HG03558 (cell line): ENCODE measurements at regions not wholly inside any gene's neighbourhood (a gene's known extent, or its start where the extent isn't known, plus 50 kb on each side); places are given as distances from the start of the nearest gene placed in this dataset.

ENCODE experiments used
- ATAC-seq: cut with Tn5 transposase; IDR thresholded peaks from one replicate; pipeline ENCODE4 v1.9.1; 2021; ENCODE audit warnings: moderate number of reproducible peaks; ENCODE audit not compliant: unreplicated experiment; ENCODE audit errors: extremely low read depth

DNA sequence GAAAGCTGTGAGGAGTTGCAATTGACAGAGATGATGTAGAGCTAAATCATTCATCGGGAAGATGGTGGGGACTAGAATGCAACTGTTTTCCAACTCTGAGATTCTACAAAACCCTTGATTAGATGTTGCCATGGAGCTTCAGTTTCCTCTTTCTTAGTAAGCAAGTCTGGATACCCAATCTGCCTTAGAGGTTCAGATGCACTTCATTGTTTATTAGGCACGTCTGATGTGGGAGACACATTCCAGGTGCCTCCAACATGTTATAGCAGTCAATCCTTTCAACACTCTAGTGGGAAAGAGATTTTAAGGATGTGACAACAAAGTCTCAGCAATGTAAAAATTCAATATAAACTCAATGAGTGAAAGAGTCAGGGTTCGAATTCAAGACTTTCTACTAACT, 291.3 kb upstream of the PHYHIPL start:
- no peak for ATAC-seq

DNA sequence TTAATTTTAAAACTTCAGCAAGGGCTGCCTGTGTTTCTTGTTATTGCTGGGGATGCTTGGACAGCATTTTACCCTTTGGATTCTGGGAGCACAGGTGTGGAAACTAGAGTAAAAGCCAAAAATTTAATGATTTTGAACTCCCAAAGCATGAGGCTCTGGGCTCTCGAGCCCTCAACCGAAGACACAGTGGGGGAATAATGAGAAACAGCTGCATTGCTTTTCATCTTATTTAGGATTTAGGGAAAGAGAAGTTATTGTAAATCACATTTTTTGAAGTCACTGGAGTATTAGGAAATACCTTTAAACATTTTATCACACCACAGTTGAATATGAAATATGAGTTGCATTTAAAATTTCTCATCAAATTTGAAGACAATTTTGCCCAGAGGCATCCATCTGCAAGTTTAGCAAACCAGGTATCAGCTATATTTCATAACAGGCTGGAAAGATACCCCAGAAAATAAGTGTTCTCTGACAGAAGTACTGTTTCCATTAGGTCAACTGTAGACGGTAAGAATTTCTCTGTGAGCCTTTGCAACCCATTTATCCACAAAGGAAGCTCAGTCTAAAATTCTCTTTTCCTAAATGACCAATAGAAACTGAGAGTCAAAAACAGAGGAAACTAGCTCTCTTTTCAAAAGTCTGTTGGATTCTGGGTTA, 290.6 kb upstream of the PHYHIPL start:
- no peak for ATAC-seq

DNA sequence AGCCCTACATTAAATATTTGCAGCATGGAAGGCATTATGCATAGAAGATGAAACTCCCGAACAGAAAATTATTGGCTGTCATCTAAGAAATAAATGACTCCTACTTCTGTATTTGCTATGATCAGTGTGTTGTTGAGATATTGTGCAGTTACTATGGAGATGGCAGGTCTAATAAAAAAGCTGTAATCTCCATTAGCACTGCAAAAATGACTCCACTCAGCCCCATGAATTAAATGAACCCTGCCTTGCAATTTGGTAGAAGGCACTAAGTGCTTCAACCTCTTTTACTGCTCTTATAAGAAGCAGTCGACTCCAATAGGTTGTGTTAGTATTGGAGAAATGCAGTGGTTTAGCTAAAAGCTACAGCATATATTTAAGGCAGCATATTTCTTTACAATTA, 290.0 kb upstream of the PHYHIPL start:
- ATAC-seq: no peak

DNA sequence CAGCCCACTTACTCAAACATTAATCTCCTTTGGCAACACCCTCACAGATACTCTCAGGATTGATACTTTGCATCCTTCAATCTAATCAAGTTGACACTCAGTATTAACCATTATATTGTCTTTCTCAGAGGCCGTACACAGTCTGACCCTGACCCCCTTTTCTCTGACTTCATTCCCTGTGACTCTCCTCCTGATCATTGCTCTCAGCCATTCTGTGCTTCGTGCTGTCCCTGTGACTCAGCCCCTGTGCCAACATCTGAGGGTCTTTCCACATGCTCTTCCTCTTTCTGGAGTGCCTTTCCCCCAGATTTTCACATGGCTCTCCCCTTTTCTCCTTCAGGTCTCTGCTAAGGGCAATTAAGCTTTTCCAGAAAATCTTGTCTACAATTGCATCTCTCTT, 289.0 kb upstream of the PHYHIPL start:
- ATAC-seq: no peak

DNA sequence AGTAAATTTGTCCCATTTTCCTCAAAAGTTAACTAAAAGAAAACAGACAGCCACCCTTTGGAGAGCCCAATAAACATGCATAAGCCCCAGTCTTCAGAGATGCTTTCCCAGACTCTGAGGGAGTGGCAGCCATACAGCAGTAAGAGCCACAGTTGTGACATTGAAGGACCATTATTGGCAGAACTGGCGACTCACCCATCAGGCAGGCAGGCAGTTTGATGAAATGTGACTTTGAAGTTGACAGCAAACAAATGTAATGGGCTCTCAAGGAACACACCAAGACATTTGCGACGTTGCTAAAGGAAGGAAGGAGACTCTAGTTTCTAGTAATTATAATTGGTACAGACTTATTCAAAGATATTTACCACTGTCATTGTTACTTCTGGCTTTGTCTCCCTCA, 287.5 kb upstream of the PHYHIPL start:
- ATAC-seq: no peak

DNA sequence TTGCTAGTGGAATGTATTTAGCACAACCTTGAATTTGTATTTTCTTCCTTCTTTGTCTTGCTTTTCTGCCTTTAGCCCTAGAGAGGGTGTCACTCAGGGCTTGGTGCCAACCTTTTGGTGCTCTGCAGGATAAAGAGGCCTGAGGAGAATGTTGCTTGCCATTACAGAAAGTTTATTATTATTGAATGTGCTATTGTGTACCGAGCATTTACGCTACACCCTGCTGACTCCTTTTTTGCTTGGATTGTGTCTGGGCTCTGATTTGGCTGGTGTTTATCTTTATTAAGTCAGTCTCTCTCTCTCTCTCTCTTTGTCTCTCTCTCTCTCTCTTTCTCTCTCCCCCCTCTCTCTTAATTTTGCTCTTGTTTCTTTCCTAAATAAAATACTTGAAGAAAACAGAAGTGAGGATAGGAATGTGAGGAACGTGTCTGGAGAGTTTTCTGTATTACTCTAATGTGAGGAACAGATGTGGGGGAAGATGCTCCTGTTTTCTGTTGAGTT, 284.4 kb upstream of the PHYHIPL start:
- no peak for ATAC-seq

DNA sequence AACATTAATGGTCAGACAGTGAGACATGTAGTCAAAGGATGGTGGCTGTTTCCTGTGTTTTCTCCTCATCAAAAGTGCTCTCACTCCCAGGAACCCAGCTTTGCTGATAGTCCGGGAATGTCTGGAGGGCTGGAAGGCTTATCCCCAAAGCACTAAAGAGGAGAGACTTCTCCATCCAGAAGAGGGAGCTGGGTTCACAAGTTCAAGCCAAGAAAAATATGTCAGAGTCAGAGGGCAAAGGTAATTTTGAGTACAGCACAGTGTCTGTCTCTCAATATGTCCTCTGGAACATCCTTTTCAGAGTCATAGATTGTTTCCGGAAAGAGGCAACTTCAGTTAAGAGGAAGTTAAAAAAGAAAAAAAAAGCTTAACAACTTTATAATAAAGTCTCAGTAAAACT, 281.5 kb upstream of the PHYHIPL start:
- ATAC-seq: no peak

DNA sequence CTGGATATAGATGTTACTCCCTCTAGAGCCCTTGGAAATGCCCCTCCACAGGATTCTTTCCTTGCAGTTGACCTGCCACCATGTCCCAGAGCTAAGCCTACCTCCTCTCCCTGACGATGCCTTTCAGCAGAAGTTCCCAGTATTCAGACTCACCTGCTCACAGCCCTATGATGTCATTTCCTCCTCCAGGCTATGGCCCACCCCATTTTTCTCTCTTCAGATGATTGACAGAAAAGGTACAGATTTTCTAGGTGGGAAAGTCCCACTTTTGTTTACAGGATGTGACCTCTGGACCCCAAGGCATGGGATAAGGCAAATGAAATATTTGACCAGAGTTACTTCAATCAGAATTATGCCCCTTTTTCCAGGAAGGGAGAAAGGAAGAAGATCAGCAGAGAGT, 280.2 kb upstream of the PHYHIPL start:
- ATAC-seq: no peak

DNA sequence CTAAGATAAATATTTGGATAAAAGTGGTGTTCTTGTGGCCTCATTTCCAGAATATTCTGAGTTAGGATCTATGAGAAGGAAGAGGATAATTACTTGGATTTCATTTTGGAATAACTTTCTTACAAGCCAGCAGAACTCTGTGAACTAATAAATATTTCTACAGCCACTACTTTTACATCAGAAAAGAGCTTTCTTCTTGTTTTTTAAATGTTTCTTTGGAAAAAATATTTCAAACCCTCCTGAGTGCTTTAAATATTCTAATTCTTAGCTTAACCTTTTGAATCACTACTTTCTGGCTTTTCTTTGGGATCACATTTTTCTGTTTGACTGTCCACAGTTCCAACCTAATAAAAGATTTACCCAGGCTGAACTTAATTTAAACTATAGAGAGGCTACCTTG, 279.2 kb upstream of the PHYHIPL start:
- ATAC-seq: no peak

DNA sequence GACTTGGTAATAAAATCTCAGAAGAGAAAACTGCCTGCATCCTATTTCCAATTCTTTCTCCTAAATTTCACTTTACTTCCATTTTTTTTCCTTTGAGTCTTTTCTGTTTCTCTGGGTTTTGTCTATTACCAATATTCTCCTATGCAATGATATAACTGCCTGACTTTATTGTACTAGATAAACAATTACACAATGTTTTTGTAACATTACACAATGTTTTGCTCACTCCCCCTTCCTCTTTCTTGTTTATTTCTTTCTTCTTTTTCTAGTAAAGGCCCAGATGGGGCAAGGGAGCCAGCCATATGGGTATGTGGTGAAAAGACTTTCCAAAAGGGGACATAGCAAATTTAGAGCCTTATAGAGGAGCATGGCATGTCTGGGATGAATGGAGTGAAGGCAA, 278.7 kb upstream of the PHYHIPL start:
- no peak for ATAC-seq

DNA sequence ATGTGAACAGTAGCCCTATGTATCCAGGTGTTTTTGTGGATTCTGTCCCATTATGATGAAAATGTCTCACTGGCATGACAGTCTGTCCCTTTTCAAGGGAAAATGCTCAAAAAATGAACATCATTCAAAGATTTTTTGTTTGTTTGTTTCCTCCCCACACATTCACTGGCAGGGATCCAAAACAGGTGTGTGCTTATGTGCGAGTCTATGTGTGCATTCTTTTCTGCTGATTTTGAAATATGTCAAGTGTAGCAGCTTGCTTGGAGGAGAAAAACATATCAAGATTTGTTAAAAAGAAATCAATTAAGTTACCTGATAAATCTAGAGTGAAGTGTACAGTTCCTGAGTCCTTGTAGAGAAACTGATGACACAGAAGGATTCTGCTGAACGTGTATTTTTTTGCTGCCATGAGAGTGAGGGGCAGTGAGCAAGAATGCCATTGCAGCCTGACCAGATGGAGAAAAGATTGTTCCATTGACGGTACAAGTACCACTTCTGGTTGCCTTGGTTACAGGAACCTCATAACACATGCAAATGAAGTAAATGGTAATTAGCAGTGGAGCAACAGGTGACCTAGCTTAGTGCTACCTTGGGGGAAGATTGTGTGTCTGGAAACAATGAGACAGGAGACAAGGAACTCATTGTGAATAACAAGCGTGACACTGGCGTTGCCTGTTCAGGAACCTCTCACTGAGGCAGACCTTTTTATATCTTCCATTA, 277.4 kb upstream of the PHYHIPL start:
- ATAC-seq: no peak

DNA sequence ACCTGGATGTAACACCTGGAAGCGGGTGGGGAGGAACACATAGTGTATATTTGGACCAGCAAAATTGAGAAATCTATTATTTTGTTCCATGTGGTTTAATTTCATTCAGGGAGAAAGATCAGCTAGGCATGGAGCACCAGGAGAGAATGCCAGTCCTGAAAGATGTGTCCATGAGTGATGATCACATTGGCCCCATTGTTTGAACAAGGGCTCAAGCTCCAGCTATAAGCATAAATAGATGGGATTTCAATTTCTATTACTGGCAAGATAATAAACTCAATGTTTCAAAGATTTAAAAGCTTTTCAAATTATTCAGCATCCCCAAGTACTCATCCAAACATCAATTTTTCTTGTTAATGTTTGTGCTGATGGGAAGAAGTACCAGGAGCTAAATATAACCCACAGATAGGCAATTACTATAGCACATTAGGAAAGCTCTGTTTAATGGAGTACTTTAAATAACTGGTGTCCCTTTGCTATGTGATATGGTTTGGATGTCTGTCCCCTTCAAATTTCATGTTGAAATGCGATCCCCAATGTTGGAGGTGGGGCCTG, 275.3 kb upstream of the PHYHIPL start:
- ATAC-seq: no peak

DNA sequence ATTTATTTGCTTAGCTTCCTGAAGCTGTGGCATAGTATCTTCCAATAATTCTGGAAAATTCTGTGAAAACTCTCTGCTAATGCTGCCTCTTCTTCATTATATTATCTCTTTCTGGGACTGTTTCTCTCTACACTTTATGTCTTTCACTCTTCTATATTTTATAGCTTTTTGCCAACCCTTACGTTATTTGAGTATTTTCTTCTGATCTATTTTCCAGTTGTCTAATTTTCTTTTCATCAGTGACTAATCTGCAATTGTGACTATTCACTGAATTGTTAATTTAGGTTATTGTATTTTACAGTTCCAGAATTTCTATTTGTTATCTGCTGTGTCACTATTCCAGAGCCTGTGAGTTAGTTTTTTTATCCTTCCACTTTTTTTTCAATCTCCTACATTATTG, 273.4 kb upstream of the PHYHIPL start:
- no peak for ATAC-seq

DNA sequence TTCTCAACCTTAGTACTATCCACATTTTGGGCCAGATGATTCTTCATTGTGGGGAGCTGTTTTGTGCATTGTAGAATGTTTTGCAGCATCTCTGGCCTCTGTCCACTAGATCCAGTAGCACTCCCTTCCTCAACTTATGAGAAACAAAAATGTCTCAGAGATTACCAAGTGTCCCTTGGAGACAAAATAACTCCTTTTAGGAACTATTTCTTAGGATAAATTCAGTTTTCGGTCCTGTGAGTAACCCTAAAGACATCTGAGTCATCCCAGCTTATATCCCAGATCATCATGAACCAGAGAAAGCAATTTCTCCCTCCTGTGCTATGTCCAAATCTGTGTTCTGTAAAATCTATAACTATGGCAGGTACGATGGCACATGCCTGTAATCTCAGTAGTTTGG, 266.6 kb upstream of the PHYHIPL start:
- no peak for ATAC-seq

DNA sequence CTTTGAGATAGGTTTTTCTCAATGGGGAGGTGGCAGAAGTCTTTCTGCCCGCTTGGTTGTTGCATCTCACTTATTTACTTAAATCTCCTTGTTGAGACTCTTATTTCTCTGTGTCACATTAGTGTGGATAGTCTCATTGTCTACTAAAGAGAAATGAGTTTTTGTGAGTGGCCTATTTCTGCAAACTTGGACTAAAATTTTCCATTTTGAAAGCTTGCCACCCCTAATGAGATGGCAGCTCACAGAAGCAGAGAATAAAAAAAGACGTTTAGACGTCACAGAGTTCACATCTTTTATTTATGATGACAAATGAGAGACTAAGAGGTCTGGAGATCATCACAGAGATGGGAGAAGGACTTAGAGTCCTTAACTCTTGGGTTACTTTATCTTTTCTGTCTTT, 262.7 kb upstream of the PHYHIPL start:
- no peak for ATAC-seq

DNA sequence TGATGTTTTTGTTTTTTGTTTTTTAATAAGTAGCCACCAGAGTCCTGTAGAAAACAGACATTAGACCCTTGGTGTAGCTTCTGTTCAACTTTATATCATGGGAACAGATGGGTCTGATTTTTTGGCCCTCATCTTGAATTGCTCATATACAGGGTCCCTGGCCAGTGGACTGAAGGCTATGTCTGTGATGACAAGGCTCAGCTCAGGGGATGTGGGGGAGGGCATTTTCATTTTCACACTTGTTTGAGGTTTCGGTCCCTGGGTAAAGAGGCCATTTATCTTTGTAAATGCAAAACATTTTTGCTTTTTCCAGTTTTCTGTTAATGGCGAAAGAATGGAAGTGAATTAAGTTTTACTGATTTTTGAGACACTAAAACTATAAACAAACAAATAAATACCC, 257.6 kb upstream of the PHYHIPL start:
- ATAC-seq: no peak

DNA sequence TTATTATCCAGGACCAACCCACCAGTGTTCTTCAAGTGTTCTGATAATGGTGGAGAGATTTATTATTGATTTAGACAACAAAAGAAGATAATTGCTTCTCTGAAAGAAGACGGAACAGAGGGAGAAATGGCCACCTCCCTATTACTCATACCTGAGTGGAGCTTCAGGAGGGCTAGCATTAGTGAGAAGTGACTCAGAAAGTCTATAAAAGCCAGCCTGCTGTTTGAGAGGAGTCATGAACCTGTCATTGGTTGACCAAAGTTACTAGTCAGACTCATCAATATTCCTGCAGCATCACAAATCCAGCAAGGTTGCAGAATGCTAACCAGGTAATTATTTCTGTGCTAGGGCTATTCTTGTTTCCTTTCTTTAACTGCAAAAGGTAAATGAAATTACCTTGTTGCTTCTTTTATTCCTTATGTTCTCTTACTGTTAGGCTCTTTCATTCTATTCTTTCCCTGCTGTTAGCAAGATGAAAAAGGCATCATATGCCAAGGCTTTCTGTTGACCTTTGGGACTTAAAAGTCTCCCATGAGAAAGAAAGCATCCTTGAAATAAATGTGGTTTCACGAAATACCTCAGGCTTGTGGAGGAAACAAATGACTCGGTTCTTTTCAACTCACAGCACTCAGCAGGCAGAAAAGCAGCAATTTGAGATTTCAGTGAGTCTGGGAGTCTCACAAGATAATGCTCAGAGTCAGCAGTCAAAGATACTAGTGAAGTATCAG, 256.4 kb upstream of the PHYHIPL start:
- ATAC-seq: no peak

DNA sequence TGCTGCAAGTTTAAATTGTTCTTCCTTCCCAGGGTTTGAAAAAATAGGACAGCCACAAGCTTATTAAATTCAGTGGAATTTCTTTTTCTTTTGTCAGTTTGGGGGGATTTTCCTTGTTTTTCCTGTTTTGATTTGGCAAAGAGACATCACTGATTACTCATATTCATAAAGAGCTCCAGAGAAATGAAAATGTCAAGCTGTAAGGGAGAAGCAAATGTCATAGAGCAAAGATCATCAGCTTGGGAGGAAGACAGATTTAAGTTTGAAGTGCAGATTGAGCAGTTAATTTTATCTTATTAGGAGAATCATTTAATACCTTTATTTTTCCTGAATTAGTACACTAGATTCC, 255.8 kb upstream of the PHYHIPL start:
- ATAC-seq: no peak

DNA sequence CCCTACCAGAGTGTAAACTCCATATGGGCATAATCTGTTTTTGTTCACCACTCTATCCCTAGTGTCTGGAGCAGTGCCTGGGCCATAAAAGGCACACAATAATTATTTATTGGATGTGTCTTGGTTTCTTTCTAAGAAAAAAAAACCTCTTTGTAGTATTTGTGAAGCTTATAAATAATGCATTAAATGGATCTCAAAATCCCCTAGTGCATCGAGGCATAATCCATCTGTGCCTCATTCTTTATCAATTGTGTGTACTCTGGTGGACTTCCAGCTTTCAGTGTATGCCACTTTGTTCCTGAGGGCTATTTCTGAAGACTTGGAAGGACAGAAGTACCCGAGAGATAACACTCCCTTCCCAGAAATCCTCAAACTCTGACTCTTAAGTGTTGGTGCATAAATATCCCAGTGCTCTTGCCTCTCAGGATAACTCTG, 255.0 kb upstream of the PHYHIPL start:
- ATAC-seq: no peak

DNA sequence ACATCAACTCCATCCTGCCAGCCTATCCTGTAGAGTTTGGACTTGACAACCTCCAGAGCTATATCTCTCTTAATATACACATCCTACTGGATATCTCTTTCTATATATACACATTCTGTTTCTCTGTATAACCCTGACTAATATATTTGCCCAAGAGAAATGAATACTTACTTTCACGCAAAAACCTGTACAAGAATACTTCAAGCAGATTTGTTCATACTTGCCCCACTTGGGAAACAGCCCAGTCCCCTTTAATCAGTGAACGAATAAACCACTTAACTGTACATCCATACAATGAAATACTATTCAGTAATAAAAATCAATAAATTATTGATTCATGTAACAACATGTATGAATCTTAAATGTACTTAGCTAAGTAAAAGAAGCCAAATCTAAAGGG, 251.1 kb upstream of the PHYHIPL start:
- ATAC-seq: no peak

DNA sequence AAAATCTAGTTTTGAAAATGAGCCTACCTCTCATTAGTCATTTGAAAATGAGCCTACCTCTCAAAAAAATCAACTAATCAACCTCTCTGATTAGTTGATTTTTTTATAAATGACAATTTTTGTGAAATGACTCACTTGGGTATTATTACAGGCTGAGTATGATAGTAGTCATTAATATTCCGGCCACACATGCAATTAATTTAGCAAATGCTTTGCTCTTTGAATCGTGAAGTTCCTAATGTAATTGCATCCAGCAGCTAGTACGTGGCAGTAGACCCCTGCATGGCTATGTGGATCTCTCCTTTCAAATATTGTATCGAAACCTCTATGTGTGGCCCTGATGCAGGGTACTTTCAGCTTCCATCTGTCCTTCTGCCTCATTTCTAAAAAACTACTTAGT, 245.9 kb upstream of the PHYHIPL start:
- ATAC-seq: no peak
